Left colon (tissue), 2 donors: ENCODE measurements at regions not wholly inside any gene's neighbourhood (a gene's known extent, or its start where the extent isn't known, plus 50 kb on each side); places are given as distances from the start of the nearest gene placed in this dataset.
"Not testable (repeated sequence)": the region's sequence is repeated elsewhere in the genome, so short reads cannot be mapped to it uniquely, and the experiment has no call there.

Source experiments
- ATAC-seq: fragments of 200-7000 bp; cut with Tn5 transposase; one replicate; pipeline ENCODE4 v1.9.1; 2020; ENCODE audit warnings: mild to moderate bottlenecking, moderate library complexity
- DNase-seq, 2 donors: peaks; one replicate each; pipeline ENCODE4 v3.0.0-alpha.2; 2020
- intact Hi-C, 2 donors: fragments of 100-400 bp; cut with DNase I in 1 of 2; cut with micrococcal nuclease in 1 of 2; formaldehyde crosslinking; loops; one replicate each; pipeline versions ENCODE4 v1.11.2 to v1.14.0; 2022; cut with DNase I, micrococcal nuclease
- donor health status: DM: no; HTN: no; CAD: no.
- donor health status: DM: yes; HTN: yes; CAD: no.

- ATAC-seq (no peak), DNase-seq (no peak)
- intact Hi-C loops = no loop called here
These were observed 455.2 kb upstream of the ARPP21 start for GRCh38 chr3:35183927-35184675.

DNA sequence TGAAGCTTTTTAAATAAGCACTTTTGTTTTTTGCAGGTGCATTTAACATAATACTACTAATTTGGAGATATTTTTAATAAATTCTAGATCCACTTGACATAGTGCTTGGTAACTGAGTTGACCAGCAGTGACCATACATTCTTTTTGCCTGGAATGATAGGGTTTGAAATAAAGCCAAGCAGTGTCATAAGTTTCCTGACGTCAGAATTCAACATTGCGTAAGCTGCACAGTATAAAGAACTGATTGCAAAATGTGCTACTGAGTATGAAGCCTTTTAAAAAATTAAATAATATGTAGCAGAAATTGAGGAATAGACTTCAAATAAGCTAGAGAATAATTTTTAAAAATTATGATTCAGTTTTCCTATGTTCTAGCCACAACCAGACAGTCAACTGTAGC is 454.6 kb upstream of the ARPP21 start:
- DNase-seq = no peak
- ATAC-seq = no peak
- intact Hi-C loops = no loop called here

DNA sequence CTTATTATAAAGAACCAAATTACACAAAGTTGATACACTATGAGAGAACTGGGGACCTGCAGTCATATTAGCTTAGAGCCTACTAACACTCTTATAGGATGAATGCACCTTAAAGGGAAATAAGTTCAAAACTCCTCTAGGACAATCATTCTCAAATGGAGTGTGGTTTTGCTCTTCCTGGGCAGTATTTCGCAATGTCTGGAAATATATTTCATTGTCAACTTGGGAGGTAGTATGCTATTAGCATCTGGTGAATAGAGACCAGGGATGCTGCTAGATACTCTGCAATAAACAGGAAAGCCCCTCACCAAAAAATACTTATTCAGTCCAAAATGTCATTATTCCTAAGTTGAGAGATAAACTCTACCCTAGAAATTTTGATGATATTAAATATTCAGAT is 451.4 kb upstream of the ARPP21 start:
- ATAC-seq (no peak), DNase-seq (no peak)
- intact Hi-C loops = no loop called here

DNA sequence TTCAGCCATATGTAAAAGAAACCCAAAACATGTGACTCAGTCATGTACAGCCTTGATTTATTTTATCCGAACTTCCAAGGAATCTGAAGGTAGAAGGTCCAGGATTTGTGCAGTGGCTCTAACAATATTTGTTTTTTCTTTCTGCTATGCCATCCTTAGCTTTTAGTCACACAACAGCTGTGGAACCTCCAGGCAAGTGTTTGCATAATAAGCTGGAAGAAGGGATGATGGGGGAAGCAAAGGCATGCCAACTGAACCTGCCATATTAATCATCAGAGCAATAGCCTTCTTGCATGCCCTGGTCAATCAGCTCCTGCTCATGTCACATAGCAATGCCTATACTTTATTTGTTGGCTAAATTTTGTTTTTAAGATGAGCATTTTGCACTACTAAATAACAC is 444.7 kb upstream of the ARPP21 start:
- ATAC-seq = no peak
- intact Hi-C loops = no loop called here
- no peak for DNase-seq

DNA sequence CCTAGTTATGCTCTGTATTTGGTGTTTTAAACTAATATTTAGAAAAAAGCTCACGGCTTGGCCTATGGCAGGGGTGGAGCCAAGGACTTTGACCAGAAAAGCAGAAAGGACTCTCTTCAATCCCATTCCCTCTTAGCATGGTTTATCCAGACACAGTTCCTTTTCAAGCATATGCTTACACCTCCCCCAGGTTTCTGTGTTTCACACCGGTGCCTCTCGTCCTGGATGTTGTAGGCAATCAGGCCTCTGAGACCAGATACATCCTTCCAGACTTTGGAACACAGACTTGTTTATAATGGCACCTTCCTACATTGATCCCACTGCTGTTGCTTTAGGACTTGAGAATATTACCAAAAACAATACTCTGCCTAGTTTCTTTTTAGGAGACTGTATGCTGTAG is 440.5 kb upstream of the ARPP21 start:
- intact Hi-C loops = no loop called here
- ATAC-seq (no peak), DNase-seq (no peak)

DNA sequence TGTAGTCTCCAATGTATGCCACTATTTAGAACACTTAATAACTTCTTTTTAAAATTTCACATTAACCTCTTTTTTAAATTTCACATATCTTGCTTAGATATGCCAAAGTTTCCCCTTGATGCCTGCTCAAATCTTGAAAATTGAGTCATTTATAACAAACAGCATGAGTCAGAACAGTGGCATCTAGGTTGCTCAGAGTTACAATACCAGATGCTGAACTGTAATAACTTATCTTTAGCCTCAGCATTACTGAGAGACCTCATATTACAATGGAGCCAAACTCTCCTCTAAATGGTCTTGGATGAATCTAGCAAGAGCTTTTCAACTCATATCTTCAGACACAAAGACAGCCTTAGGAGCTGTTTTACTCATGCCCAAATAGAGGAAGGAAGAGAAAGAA is 439.3 kb upstream of the ARPP21 start:
- ATAC-seq (no peak), DNase-seq (no peak)
- intact Hi-C loops = no loop called here

- no peak for DNase-seq
- no peak for ATAC-seq
- intact Hi-C loops = no loop called here
These were observed 438.1 kb upstream of the ARPP21 start for GRCh38 chr3:35201211-35201610.

DNA sequence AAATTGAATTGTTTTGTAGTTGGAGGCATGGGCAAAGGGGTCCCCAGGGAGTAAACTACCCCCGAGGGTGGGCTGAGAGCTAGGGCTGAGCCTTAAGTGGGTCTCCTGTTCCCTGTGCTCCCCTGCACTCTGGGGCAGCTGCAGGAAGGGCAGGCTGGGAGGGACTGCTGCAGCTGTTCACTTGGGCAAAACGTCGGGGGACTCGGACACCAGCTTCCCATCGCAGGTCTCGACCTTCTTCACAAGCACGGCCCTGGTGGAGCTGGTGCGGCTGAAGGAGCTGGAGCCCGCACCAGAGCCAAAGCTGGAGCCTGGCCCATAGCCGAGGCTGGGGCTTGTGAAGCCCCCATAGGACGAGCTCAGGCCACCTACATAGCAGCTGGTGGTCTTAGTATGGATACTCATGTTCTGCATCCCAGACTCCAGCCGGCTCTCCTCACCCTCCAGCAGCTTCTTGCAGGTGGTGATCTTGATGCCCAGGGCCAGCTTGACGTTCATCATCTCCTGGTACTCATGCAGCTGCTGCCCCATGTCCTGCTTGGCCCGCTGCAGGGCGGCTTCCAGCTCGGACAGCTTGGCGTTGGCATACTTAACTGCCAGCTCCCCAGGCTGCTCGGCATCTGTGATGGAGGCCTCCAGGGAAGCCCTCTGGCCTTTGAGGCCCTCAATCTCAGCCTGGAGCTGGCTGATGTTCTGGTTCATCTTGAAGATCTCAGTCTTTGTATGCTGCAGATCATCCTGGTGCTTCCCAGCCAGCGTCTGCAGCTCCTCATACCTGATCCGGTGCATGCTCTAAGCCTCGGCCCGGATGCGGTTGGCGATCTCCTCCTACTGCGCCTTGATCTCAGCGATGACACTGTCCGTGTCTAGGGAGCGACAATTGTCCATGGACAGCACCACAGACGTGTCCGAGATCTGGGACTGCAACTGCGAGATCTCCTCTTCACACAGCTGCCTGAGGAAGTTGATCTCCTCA is 423.5 kb upstream of the ARPP21 start:
- intact Hi-C loops = no loop called here
- ATAC-seq (no peak), DNase-seq (no peak)

GRCh38 chr3:35216501-35217266 is 422.6 kb upstream of the ARPP21 start:
- DNase-seq (no peak), ATAC-seq (no peak)
- intact Hi-C loops = no loop called here

- DNase-seq = no peak
- intact Hi-C loops = no loop called here
- ATAC-seq = no peak
These were observed 415.5 kb upstream of the ARPP21 start for GRCh38 chr3:35223632-35224394.

GRCh38 chr3:35224565-35225295 is 414.6 kb upstream of the ARPP21 start:
- intact Hi-C loops = no loop called here
- DNase-seq = no peak
- no peak for ATAC-seq

- intact Hi-C loops = no loop called here
- DNase-seq = no peak
These were observed 398.1 kb upstream of the ARPP21 start for GRCh38 chr3:35241236-35241635.

GRCh38 chr3:35254917-35255316 is 384.4 kb upstream of the ARPP21 start:
- intact Hi-C loops = no loop called here
- ATAC-seq (no peak), DNase-seq (no peak)

More at GRCh38 chr3:35241236-35241635, 398.1 kb upstream of the ARPP21 start:
- no peak for ATAC-seq

DNA sequence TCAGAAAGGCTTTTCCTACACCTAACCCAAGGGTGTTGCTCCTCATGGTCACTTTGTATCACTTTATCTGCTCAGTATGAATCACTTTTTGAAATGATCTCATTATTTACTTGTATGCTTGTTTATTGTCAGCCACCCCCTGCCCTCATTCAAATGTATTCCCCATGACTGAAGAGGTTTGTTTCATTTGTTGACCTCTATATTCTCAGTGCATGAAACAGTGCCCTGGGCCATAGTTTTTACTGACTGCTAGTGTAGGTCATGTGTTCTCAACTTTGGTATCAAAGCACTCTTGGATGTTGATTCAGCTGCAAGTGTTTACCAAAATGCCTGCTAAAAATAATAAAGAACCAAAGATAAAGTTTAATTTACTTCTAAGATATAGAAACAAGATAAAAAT is 381.7 kb upstream of the ARPP21 start:
- ATAC-seq (no peak), DNase-seq (no peak)
- intact Hi-C loops = no loop called here

DNA sequence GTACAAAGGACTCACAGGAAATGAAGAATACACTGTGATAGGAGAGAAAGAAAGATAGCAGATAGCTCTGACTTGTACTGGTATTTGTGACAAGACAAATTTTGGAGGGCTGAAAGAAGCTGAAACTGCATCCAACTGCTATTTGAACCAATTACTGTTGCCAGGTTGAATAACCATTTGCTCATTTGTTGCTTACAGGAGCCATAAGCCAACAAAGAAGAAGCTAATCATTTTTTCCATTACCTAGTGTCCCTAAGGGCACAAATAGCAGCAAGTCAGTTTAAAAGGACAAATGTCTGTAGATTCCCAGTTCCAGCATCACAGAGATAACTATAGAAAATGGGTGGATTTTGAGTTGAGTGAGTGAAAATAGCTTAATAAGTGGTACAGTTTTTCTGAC is 376.9 kb upstream of the ARPP21 start:
- intact Hi-C loops = no loop called here
- DNase-seq (no peak), ATAC-seq (no peak)

DNA sequence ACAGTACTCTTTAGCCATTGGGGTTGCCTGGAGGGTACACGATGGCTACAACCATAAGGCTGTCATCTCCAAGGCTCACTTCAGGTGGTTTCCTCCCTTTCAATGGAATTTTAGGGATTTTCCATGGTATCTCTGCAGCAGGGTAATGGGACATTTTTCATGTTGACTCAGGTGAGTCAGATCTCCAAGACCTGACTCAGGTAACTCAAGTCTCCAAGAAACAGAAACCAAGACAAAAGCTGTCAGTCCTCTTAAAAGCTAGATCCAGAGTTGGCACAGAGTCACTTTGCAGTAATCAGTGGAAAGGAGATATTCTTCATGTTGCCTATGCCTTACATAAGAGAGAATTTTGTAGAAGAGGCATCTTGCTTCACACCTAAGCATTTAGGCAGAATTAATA is 375.8 kb upstream of the ARPP21 start:
- ATAC-seq = no peak

DNA sequence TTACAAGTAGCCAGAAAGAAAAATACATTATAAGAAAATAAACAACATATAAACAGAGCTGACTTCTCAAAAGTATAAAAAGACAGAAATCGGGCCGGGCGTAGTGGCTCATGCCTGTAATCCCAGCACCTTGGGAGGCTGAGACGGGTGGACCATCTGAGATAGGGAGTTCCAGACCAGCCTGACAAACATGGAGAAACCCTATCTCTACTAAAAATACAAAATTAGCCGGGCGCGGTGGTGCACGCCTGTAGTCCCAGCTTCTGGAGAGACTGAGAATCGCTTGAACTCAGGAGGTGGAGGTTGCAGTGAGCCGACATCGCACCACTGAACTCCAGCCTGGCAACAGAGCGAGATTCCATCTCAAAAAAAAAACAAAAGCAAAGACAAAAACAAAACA is 373.3 kb upstream of the ARPP21 start:
- ATAC-seq, DNase-seq, intact Hi-C loops: not testable (repeated sequence)

More for the DNA sequence above, 375.8 kb upstream of the ARPP21 start:
- intact Hi-C loops = no loop called here
- DNase-seq = no peak

DNA sequence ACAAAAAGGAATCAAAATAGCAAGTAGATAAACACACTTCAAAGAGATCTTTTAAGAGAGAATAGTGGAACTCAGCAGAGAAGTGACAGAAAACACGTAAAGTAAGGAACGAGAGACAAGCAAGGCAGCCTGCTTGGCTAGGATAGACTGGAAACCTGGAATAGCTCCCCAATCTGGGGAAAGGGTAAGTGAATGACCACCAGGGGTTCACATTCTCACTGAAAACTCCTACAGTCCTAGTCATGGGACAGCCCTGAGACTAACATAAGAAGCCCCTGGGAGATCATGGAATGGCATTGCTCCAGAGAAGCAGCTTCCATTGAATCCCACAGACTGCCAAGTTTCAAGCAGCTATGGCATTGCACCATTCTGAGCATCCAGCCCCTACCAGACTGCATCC is 363.6 kb upstream of the ARPP21 start:
- DNase-seq = no peak
- intact Hi-C loops = no loop called here
- ATAC-seq = no peak
